ENCODE measurements at regions not wholly inside any gene's neighbourhood (a gene's known extent, or its start where the extent isn't known, plus 50 kb on each side); places are given as distances from the start of the nearest gene placed in this dataset.

GRCh38 chr5:68757626-68758212, 336.1 kb upstream of the SLC30A5 start:
- TF ChIP-seq, protein P1, sequence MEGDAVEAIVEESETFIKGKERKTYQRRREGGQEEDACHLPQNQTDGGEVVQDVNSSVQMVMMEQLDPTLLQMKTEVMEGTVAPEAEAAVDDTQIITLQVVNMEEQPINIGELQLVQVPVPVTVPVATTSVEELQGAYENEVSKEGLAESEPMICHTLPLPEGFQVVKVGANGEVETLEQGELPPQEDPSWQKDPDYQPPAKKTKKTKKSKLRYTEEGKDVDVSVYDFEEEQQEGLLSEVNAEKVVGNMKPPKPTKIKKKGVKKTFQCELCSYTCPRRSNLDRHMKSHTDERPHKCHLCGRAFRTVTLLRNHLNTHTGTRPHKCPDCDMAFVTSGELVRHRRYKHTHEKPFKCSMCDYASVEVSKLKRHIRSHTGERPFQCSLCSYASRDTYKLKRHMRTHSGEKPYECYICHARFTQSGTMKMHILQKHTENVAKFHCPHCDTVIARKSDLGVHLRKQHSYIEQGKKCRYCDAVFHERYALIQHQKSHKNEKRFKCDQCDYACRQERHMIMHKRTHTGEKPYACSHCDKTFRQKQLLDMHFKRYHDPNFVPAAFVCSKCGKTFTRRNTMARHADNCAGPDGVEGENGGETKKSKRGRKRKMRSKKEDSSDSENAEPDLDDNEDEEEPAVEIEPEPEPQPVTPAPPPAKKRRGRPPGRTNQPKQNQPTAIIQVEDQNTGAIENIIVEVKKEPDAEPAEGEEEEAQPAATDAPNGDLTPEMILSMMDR (conservative IDR thresholded peaks at IDR 0.05) = no peak
- TF ChIP-seq ZFX (IDR thresholded peaks at IDR 0.05) = no peak
